ENCODE measurements at regions not wholly inside any gene's neighbourhood (a gene's known extent, or its start where the extent isn't known, plus 50 kb on each side); places are given as distances from the start of the nearest gene placed in this dataset.

- DNase-seq, result peak; percentile 74
These were observed 74.8 kb upstream of the MGAT4C start for GRCh38 chr12:86331012-86331411.

DNA sequence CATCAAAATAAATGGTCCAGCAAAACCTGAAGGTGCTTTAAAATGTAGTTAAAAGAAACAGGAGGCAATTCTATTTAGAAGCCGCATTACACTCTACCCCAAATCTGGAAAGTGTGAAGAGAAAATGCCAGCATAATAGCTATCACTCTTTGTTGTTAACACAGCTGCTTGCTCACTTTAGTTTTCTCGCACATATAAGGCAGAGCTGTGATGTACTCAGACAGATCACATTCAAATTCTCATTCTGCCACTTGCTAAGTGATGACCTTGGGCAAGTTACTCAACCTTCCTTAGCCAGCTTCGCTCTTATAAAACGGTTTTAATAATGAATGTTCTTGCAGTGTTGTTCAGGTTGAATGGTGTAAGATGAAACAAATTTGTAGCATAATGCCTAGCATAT is 56.0 kb upstream of the MGAT4C start:
- no peak for DNase-seq

Measured in NCI-H69 (cell line).